Skin epidermis (tissue), 12 donors: ENCODE measurements at regions not wholly inside any gene's neighbourhood (a gene's known extent, or its start where the extent isn't known, plus 50 kb on each side); places are given as distances from the start of the nearest gene placed in this dataset.
"Not testable (repeated sequence)": the region's sequence is repeated elsewhere in the genome, so short reads cannot be mapped to it uniquely, and the experiment has no call there.

Experiments
- H3K27ac ChIP-seq, 21 experiments: fragments of 200-600 bp; sonication (generic) in 11 of 21; one replicate each; pipeline ENCODE4 v1.5.0; 2020; ENCODE audit warnings: mild to moderate bottlenecking in 3 of 21, inconsistent platforms in 2 of 21, moderate library complexity in 2 of 21
- H3K4me3 ChIP-seq, 7 experiments: fragments of 200-600 bp; sonication (generic) in 2 of 7; one replicate each; pipeline ENCODE4 v1.5.0; 2020; ENCODE audit warnings: inconsistent platforms in 2 of 7, mild to moderate bottlenecking in 2 of 7, moderate library complexity in 1 of 7

DNA sequence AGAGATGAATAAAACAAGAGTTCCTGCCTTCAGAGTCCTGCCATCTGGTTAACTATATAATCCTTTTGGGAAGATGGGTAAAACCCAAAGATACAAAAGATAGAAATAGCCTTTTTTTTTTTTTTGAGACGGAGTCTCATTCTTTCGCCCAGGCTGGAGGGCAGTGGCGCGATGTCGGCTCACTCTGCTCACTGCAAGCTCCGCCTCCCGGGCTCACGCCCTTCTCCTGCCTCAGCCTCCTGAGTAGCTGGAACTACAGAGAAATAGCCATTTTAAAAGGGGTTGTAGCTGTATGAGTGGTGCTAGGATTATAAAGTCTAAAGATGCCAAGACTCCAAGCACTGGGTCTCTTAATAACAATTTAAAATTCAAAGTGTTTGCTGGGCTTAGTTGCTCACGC, 97.2 kb downstream of the KDR start:
- H3K27ac ChIP-seq: no peak overlapping the region
- H3K4me3 ChIP-seq: no peak overlapping the region

DNA sequence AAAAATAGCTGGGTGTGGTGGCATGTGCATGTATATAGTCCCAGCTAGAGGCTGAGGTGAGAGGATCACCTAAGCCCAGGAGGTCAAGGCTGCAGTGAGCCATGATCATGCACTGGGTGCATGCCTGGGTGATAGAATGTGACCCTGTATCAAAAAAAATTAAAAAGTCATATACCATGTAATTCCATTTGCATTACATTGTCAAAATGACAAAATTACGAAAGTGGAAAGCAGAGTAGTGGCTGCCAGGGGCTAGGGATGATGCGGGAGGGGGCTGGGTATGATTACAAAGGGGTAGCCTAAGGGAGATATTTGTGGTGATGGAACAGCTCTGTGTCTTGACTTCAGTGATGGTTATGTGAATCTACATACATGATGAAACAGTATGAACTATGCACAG, 97.8 kb downstream of the KDR start:
- Histone ChIP-seq H3K4me3 (no peak overlapping the region), H3K27ac (no peak overlapping the region)

DNA sequence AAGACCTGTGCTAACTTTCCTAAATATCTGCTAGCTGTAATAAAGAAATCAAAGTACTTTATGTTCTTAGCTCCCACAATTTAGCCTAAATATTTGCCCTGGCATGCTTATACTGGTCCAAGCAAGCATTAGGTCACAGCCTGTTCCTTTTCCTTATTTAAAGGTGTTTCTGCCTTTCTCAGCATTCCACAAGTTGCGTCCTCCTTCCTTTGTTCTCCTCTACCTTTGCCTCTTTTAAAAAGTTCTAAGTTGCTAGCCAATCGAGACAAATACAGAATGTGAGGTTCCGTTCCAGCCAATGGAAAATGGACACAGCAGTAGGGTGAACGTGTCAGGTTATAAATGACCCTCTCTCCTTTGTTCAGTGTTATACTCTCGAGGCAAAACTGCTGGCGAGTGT, 99.9 kb downstream of the KDR start:
- not testable (repeated sequence) for H3K4me3 ChIP-seq, H3K27ac ChIP-seq

DNA sequence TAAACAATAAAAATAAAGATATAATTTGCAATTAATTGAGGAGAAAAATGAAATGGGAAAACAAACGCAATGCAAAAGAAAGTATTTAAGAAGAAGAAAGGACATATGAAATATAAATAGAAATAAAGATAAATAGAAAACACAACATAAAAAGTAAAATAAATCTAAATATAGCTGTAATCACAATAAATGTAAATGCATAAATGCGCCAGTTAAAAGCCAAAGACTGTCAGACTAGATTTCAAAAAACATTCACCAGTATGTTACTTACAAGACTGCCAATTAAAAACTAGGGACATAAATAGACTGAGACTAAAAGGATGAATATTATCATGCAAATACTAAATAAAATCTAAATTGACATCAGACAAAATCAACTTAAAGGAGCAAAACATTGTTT, 102.4 kb downstream of the KDR start:
- no peak overlapping the region for H3K27ac ChIP-seq
- H3K4me3 ChIP-seq: no peak overlapping the region

DNA sequence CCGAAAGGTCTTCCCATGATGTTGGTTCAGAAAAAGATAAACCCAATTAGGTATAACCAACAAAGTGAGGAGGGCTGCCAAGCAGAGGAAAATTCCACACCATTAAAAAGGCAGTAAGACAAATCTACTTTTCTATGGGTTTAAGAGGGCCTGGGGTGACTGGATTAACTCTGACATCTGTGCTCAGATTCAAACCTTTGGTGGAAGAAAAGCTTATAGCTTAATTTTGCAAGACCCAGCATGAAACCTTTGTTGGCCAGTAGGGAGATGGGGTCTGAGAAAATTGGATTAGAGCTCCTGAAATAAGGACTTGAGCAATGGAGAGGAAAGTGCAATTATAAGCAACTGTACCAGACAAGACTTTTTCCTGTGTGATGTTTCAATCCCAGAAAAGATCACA, 104.2 kb downstream of the KDR start:
- Histone ChIP-seq H3K4me3 (no peak overlapping the region), H3K27ac (no peak overlapping the region)

DNA sequence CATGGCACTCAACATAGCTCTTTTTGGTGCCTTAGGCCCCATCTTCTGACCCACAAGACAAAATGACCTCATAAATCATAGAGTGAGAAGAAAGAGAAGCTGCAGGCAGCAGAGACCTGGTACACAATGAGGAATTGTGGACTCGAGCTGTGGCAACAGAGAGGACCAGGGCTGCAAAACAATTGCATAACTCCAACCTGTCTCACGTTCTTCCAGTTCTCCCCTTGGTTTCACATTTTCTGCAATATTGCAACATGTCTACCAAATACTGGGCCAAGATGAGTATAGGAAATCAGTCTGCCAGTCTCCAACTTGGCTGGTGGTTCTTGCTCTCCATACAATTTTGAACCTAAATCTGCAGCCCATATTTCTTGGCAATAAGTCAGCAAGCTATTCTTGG, 105.3 kb downstream of the KDR start:
- Histone ChIP-seq H3K27ac (no peak overlapping the region), H3K4me3 (no peak overlapping the region)

DNA sequence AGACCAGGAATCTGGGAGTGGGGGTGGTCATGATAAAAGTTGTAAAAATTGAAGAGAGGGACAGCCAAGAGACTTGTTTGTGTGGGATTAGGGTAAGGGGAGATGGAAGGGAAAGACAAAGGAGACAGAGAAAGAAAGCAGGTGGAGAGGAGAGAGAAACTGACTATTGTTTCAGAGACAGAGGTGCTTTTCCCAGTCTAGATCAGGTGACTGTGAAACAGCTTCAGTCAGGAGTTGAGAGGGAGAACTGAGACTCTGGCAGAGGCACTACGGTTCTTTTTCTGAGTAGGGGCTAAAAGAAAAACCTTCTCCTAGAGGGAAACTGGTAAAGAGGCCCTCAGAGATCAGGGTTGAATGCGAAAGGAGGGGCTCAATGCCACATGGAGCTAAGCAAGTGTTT, 106.4 kb downstream of the KDR start:
- no peak overlapping the region for H3K27ac ChIP-seq
- H3K4me3 ChIP-seq: no peak overlapping the region

DNA sequence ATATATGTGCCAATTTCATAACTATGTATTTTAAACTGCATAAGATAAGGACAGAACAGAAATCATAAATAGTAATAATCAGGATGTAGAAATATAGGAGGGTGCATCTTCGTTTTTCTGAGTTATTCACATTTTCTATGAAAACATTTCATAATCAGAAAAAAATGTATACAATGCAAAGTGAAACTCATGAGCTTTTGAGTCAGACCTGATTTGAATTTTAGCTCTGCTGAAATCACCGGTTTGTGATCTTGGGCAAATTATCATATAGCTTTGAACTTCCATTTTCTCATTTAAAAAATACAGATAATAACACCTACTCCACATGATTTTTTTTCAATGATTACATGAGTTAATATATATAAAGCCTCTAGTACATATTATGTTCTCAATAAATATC, 106.9 kb downstream of the KDR start:
- no peak overlapping the region for H3K4me3 ChIP-seq

DNA sequence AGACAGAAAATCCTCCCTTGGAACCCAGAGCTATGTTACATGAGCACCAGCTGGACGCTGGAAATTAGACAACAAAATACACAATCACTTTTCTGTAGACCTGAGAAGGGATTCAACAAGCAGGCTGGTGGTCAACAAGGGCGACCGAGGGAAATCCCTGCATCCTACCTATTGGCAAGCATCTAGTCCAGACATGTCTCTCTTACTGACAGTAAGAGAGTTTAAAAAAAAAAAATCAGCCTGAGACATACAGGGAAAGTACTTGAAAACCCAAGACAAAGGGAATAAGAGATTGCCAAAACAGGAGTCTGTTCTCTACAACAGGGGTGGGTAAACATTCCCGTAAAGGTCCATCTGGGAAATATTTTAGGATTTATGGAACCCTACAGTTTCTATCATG, 108.0 kb downstream of the KDR start:
- no peak overlapping the region for H3K4me3 ChIP-seq
- H3K27ac ChIP-seq: no peak overlapping the region

More for the DNA sequence above, 106.9 kb downstream of the KDR start:
- H3K27ac ChIP-seq: no peak overlapping the region

DNA sequence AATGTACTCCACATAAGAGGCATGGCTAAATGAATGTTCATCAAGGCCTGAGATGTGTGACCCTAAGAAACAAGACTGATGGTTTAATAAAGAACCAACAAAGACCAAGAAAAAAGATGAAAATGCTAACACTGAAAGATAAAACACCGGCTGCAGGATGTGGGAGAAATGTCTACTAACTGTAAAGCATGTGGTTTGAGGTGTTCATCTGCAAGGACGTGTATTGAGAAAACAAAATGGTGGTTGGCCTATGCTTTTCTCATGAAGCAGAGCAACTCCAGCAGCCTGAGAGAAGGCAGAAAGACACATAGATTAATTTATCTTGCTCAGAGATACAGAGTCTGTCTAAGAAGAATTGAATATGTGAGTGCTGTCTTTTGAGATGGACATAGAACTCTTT, 109.3 kb downstream of the KDR start:
- Histone ChIP-seq H3K27ac (no peak overlapping the region), H3K4me3 (no peak overlapping the region)

DNA sequence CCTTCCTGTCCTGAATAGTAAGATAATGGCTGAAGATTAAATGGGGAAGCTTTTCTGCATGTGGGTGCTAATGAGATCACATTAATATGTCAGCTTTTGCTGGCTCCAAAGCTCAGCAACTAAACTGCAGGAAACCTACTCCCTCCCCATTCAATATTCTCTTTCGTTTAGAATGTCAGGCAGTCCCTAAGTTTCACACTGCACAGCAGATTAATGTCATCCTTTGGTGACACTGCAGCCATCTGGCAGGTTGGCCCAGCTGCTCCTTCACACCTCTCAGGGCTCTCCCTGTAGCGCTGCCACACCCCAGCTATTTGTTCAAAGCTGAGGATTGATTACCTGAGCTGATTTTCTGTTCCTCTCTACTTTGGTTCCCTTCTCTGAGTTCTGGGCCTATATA, 110.5 kb downstream of the KDR start:
- H3K4me3 ChIP-seq: no peak overlapping the region
- H3K27ac ChIP-seq: no peak overlapping the region

DNA sequence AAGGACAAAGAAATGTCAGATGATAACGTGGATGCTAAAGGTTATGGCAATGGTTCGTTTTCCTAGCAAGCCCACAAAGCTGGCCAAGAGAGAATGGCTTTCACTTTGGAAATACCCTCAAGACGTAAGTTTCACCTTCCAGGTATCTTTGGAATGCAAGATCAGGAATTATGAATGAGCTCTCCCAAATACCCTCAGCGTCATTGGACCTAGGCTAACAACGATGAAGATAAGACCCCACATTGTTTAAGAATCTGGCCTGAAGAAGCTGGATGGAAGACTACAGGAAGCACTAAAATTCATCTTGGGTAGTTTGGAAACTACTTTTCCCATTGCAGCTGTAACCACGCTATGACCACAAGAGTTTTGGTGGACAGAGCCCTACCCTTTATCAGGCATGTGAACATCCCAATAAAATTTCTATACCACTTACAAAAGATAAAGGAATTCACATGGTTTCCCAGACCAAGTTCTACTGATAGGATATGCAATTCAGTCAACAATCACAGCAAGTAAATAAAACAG, 111.9 kb downstream of the KDR start:
- H3K27ac ChIP-seq: no peak overlapping the region

DNA sequence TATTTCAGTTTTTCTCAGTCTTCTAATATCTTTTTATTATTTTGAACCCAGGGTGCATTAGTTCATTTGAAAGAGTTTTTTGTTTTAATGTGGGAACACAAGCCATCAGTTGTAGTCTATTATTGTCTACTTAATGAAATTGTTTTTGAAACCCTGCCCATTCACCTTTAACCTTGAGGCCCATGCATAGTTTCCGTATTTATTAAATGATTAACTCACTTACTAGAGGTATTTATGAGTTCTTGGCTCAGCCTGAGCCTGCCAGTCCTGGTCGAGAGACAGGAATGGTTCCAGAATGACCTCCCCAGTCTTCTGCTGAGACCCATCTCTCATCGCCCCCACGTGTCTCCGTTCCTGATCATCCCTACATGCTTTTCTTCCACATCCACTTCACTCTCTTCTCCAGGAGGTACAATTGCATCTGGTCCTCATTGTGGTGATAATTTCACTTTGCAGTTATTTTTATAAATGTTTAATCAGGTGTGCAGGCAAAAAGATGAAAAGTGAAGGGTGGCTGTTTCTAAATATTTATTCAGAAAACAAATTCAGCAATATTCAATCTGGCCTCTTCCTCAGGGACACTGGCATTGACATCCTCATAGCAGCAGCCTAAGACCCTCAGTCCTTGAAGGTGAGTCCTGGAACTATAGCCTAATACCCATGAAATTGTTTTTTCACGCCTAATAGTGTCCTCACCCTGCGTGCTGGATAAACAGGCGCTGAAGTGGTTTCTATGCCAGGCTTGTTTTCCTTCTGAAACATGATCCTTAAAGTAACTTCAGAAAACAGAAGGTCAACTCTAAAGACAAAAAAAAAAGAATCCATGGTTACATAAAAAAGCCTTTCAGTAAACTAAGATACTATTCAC, 112.8 kb downstream of the KDR start:
- Histone ChIP-seq H3K27ac (no peak overlapping the region), H3K4me3 (no peak overlapping the region)

More for the DNA sequence above, 111.9 kb downstream of the KDR start:
- H3K4me3 ChIP-seq: no peak overlapping the region

DNA sequence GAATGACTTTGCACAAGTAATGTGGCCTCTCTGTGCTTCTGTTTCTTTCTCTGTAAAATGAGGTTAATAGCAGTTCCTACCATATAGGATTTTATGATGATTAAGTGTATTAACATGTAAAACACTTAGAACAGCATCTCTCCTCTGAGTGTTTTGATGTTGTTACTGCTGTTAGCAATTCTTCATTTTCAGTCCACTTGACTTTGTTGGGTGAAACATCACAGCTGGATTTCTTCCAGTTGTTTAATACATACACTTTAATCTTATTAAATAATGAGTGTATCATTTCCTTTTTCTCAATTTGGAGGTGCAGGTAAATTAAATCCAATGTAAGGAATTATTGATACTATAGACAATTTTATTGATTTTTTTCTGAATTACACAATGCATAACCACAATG, 113.6 kb downstream of the KDR start:
- H3K27ac ChIP-seq: no peak overlapping the region
- no peak overlapping the region for H3K4me3 ChIP-seq

DNA sequence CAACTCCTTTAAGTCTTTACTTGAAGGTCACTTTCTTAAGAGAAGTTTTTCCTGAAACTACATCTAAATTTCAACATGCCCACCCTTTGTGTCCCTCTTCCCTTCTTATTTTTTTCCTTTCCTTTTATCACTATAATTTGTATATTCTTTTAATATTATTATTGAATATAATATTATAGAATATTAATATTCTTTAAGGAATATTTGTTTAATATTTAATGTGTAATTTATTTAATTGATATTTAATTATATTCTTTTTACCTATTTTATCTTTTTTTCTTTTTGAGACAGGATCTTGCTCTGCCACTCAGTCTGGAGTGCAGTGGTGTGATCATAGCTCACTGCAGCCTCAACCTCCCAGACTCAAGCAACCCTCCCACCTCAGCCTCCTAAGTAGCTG, 114.8 kb downstream of the KDR start:
- Histone ChIP-seq H3K27ac (no peak overlapping the region), H3K4me3 (no peak overlapping the region)

DNA sequence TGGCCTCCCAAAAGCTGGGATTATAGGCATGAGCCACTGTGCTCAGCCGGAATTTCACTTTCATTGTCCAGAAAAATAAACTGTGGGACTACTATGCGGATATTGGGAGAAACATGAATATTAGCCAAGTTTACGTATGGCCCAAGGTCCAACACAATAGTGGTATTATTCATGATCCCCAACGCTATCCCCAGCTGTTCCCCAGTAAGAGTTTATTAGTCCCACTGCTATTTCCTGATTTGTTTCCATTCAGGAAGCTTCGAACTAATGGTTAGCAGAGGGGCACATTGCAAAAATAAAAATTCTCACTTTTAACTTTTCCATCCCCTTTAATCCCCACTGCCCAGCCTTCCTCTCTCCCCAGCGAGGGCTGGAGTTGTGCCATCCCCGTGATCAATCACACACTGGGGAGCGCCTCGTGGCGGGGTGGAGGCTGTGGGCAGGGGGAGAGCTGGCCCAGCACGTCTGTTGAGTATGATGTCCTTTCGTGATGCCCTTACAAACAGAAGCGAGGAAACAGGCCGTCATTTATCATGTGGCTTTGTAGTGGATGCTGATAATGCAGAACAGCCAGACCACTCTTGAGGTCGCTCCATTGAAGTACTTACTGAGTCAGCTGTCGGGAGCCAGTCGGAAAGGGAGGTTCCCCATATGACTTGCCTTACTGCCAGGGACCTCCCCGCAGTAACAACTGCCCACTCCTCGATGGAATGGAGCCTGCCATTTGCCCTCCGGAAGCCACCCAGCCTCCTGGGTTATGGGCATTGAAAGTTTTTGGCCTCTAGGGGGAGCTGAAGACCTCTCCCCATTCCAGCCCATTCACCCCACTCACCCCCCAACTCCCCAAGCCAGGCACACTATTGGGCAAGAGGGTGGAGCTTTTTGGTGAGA, 117.0 kb downstream of the KDR start:
- no peak overlapping the region for H3K4me3 ChIP-seq
- no peak overlapping the region for H3K27ac ChIP-seq

DNA sequence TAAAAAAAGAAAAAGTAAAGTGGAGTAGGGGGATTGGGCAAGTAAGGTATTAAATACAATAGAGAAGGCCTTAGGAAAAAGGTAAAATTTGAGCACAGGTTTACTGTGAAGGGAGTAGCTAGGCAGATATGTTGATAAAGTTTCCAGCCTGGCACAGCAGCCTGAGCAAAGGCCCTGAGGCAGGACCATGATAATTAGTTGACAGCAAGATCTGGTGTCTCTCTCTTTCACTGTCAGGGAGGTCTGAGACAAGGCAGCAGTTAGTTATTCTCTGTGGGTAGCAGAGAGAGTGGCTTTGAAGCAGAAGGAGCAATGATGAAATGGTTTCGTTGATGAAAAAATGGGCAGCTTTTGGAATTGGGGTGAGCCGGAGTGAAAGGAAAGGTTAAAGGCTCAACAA, 119.5 kb downstream of the KDR start:
- Histone ChIP-seq H3K4me3 (no peak overlapping the region), H3K27ac (no peak overlapping the region)

DNA sequence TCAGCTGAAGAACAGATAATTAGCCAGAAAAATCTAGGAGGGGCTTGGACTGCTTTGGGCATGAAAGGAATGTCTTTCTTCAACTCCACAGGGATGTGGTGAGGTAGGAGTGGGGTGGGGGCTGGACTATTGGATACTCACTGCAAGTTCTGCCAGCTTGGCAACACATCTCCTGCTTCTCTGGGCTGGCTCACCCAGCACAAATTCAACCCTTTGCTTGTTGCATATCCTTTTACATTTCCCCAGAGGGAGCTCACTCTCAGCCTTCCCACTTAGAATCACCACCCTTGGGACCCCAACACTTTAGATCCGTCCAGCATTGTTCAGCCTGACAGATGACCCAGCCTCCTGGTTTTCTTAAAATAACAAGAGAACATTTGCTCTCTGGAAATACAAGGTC, 120.6 kb downstream of the KDR start:
- Histone ChIP-seq H3K27ac (no peak overlapping the region), H3K4me3 (no peak overlapping the region)

DNA sequence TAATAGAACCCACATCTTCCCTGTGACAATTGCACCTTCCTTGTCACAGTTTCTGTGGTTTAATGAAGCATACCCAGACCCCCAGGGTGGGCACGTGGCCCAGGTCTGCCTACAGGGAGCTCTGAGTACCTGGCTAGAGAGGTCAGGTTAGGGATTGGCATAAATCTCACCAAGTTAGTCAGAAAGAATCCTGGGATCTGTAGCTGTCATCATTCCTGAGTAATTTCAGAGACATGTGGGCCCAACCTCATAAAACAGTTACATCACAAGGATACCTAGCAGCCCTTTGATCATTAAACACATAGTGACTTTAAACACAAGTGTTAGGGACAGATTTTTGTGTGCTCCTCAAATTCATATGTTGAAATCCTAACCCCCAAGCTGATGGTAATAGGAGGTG, 123.0 kb downstream of the KDR start:
- Histone ChIP-seq H3K4me3 (no peak overlapping the region), H3K27ac (no peak overlapping the region)

DNA sequence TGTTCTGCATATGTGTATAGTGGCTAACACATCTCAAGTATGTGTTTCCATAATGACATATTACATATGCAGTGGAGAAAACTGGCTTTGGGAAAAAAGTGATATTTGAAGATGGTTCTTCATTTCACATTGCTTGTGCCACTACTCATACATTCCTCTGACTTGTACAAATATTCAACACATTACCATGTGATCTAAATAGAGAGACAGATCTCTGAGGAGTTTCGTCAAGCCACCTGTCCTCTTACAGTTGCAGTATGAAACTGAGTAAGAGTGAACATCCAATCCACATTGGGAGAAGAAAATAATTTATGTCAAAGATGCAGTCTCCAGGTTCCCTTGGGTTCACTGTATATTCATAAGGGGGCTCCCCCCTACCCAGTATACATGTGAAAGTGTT, 123.9 kb downstream of the KDR start:
- Histone ChIP-seq H3K4me3 (no peak overlapping the region), H3K27ac (no peak overlapping the region)

DNA sequence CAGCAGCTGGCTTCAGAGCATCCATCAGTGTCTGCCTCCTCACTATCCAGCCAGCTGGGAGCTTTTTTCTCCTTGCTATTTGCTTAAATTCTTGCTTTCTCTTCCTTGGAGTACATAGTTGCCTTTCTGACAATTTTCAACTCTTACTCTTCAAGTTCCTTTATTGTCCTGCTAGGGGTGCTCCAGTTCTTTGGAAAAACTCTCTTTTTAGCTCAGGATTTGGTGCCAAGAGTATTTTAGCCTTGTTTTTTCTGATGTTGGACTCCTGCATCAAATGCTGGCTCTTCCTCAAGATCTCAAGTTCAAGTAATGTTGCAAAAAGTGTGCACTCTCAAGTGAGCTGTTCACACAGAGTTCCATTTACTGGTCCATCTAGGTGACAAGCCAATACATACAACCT, 126.4 kb downstream of the KDR start:
- H3K4me3 ChIP-seq: no peak overlapping the region
- no peak overlapping the region for H3K27ac ChIP-seq
